ENCODE measurements at regions not wholly inside any gene's neighbourhood (a gene's known extent, or its start where the extent isn't known, plus 50 kb on each side); places are given as distances from the start of the nearest gene placed in this dataset.

DNA sequence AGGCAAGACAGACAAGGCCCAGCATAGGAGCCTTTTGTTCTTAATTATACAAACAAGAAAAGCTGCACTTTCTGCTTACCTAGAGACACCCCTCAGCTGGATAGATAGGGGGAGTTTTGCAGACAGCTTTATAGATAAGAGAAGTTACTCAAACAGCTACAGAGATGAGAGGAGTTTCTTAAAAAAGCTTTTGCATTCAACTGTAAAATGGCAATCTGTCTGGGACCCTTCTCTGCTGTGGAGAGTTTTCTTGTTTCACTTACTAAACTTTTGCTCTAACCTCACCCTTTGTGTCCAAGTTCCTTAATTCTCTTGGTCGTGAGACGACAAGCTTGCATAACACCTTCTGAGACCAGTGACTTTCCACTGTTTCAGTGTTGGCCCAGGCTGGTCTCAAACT, 103.8 kb upstream of the CHORDC1 start:
- Mint-ChIP-seq H3K27me3 (ENCODE audit: low read depth, poor library complexity) (peaks cover 3% of the 10 kb centered on the region), H3K4me1 (no peaks in the 10 kb centered on the region), H3K36me3 (ENCODE audit: low read depth) (no peaks in the 10 kb centered on the region), H3K9me3 (no peaks in the 10 kb centered on the region), H3K27ac (no peak overlapping the region), H3K4me3 (no peak overlapping the region)
- TF ChIP-seq, protein P1, sequence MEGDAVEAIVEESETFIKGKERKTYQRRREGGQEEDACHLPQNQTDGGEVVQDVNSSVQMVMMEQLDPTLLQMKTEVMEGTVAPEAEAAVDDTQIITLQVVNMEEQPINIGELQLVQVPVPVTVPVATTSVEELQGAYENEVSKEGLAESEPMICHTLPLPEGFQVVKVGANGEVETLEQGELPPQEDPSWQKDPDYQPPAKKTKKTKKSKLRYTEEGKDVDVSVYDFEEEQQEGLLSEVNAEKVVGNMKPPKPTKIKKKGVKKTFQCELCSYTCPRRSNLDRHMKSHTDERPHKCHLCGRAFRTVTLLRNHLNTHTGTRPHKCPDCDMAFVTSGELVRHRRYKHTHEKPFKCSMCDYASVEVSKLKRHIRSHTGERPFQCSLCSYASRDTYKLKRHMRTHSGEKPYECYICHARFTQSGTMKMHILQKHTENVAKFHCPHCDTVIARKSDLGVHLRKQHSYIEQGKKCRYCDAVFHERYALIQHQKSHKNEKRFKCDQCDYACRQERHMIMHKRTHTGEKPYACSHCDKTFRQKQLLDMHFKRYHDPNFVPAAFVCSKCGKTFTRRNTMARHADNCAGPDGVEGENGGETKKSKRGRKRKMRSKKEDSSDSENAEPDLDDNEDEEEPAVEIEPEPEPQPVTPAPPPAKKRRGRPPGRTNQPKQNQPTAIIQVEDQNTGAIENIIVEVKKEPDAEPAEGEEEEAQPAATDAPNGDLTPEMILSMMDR (IDR thresholded peaks at IDR 0.05): no peak
- no peak for DNase-seq

DNA sequence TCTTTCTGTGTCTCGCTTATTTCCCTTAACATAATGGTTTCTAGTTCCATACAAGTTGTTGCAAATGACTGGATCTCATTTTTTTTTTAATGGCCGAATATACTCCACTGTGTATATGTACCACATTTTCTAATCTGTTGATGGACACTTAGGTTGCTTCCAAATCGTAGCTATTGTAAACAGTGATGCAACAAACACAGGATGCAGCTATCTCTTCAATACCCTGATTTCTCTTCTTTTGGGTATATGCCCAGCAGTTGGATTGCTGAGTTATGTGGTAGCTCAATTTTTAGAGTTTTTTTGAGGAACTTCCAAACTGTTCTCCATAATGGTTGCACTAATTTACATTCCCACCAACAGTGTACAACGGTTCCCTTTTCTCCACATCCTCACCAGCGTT, 100.4 kb upstream of the CHORDC1 start:
- H3K27ac Mint-ChIP-seq: no peak overlapping the region
- H3K9me3 Mint-ChIP-seq: no peaks in the 10 kb centered on the region
- DNase-seq: no peak
- TF ChIP-seq, protein P1 (IDR thresholded peaks at IDR 0.05): no peak
- peaks cover 3% of the 10 kb centered on the region for H3K27me3 Mint-ChIP-seq (ENCODE audit: low read depth, poor library complexity)
- H3K36me3 Mint-ChIP-seq (ENCODE audit: low read depth): no peaks in the 10 kb centered on the region
- H3K4me3 Mint-ChIP-seq: no peak overlapping the region
- no peaks in the 10 kb centered on the region for H3K4me1 Mint-ChIP-seq

DNA sequence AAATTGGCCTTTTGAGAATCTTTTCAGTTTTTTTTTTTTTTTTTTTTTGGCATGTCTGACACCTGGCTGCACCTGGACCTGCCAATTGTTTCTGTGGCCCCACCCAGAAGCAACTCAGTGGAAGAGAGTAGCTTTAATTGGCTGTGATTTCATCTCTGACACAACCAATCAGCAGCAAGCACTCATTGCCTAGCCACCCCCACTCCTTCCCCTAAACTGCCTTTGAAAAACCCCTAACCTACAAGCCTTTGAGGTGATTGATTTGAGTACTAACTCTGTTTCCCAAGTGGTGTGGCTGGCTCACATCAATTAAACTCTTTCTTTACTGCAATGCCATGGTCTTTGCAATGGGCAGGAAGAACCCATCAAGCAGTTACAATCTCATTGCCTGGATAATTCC, 98.2 kb upstream of the CHORDC1 start:
- no peak overlapping the region for H3K4me3 Mint-ChIP-seq
- no peaks in the 10 kb centered on the region for H3K4me1 Mint-ChIP-seq
- H3K27ac Mint-ChIP-seq: no peak overlapping the region
- H3K9me3 Mint-ChIP-seq: no peaks in the 10 kb centered on the region
- TF ChIP-seq, protein P1 (IDR thresholded peaks at IDR 0.05): no peak
- H3K36me3 Mint-ChIP-seq (ENCODE audit: low read depth): no peaks in the 10 kb centered on the region
- H3K27me3 Mint-ChIP-seq (ENCODE audit: low read depth, poor library complexity): peaks cover 5% of the 10 kb centered on the region
- no peak for DNase-seq

DNA sequence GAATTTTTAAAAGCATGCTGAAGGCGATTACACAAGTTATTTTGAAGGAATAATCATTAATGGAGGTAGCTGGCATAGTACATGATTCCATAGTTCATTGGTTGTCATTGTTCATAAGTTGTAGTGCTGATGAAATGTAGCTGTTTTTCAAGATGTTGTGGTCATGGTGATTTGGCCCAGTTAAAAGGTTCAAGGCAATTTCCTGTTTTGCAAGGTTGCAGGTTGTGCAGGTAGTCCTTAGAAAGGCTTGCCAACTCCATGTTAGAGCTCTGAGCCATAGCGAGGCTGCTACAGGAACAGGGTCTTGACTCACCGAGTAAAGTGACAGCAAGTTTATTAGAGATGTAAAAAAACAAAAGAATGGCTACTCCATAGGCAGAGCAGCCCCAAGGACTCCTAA, 95.8 kb upstream of the CHORDC1 start:
- Mint-ChIP-seq H3K36me3 (ENCODE audit: low read depth) (no peaks in the 10 kb centered on the region), H3K27ac (no peak overlapping the region), H3K4me1 (no peaks in the 10 kb centered on the region)

DNA sequence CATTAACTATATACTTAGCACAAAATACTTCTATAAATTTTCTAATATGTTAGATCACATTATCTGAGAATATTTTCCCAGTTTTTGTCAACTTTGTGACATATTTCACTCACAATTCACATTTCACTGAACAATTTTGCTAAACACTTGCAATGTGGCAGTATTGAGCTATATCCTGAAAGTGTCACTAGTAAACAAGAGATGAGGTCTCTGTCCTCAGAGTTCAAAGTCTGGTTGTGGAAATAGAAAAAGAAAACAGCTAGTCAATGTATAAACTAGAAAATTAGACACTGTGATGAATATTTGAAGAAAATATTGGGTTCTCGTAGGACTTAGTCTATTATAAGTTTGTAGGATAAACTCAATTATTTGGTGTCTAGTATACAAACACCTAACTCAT, 87.4 kb upstream of the CHORDC1 start:
- H3K4me3 Mint-ChIP-seq: no peak overlapping the region
- TF ChIP-seq, protein P1 (IDR thresholded peaks at IDR 0.05): no peak
- DNase-seq: no peak
- H3K9me3 Mint-ChIP-seq: peaks cover 4% of the 10 kb centered on the region
- H3K4me1 Mint-ChIP-seq: no peaks in the 10 kb centered on the region
- no peak overlapping the region for H3K27ac Mint-ChIP-seq
- no peaks in the 10 kb centered on the region for H3K36me3 Mint-ChIP-seq (ENCODE audit: low read depth)
- H3K27me3 Mint-ChIP-seq (ENCODE audit: low read depth, poor library complexity): no peaks in the 10 kb centered on the region

More for the DNA sequence above, 95.8 kb upstream of the CHORDC1 start:
- no peak overlapping the region for H3K4me3 Mint-ChIP-seq
- H3K27me3 Mint-ChIP-seq (ENCODE audit: low read depth, poor library complexity): peaks cover 9% of the 10 kb centered on the region
- H3K9me3 Mint-ChIP-seq: no peaks in the 10 kb centered on the region
- TF ChIP-seq, protein P1 (IDR thresholded peaks at IDR 0.05): no peak
- no peak for DNase-seq

DNA sequence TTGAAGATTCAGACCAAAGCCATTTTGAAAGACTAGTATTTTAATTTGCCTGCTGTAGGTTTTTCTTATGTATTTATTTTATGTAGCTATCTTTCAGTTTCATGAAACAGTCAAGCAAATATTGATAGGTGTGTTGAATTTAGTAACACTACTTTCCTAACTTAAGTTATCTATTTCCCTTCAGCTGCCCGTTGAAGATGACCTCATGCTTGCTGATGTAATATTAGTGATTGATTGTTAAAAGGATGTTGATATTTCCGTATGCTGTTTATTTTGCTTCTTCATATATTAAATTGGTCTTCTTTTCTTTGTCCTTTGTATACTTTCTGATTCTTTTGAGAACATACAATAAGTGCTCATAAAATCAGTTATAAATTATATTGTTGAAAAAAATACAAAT, 86.8 kb upstream of the CHORDC1 start:
- no peak overlapping the region for H3K4me3 Mint-ChIP-seq
- H3K9me3 Mint-ChIP-seq: peaks cover 4% of the 10 kb centered on the region
- no peaks in the 10 kb centered on the region for H3K4me1 Mint-ChIP-seq
- H3K27ac Mint-ChIP-seq: no peak overlapping the region
- no peaks in the 10 kb centered on the region for H3K27me3 Mint-ChIP-seq (ENCODE audit: low read depth, poor library complexity)
- H3K36me3 Mint-ChIP-seq (ENCODE audit: low read depth): no peaks in the 10 kb centered on the region
- no peak for DNase-seq
- TF ChIP-seq, protein P1 (IDR thresholded peaks at IDR 0.05): no peak

All from nephron progenitor cell (in vitro differentiated cells).